ENCODE measurements at regions not wholly inside any gene's neighbourhood (a gene's known extent, or its start where the extent isn't known, plus 50 kb on each side); places are given as distances from the start of the nearest gene placed in this dataset.

- Mint-ChIP-seq H3K4me3 (ENCODE audit: unreplicated experiment) (no peak overlapping the region), H3K36me3 (ENCODE audit: low read depth, unreplicated experiment) (no peaks in the 10 kb centered on the region), H3K27me3 (ENCODE audit: low read depth, unreplicated experiment) (peaks cover 23% of the 10 kb centered on the region), H3K27ac (ENCODE audit: unreplicated experiment) (no peak overlapping the region), H3K4me1 (ENCODE audit: low read depth, unreplicated experiment) (no peaks in the 10 kb centered on the region), H3K9me3 (ENCODE audit: unreplicated experiment) (peaks cover 4% of the 10 kb centered on the region)
- no peak overlapping the region for H3K27ac ChIP-seq (ENCODE audit: low read depth, low read length)
- H3K4me1 ChIP-seq (ENCODE audit: insufficient read depth, low read length), result no peaks in the 10 kb centered on the region
- H3K4me2 ChIP-seq (ENCODE audit: low read length), result no peak overlapping the region
- no peak overlapping the region for H3K4me3 ChIP-seq (ENCODE audit: insufficient read depth, low read depth, low read length)
- peaks cover 6% of the 10 kb centered on the region for H3K9me3 ChIP-seq (ENCODE audit: insufficient read depth, low read depth, low read length)
- no peaks in the 10 kb centered on the region for H4K20me1 ChIP-seq (ENCODE audit: insufficient read depth, low read length)
- no peaks in the 10 kb centered on the region for H3K27me3 ChIP-seq (ENCODE audit: insufficient read depth, low read length)
- no peak overlapping the region for H2AFZ ChIP-seq (ENCODE audit: low read depth, low read length)
- no peaks in the 10 kb centered on the region for H3K79me2 ChIP-seq (ENCODE audit: insufficient read depth, low read length)
- TF ChIP-seq CTCF (IDR thresholded peaks at IDR 0.05; ENCODE audit: insufficient read depth, low read depth, low read length), result no peak
- no peak for TF ChIP-seq EZH2 (IDR thresholded peaks at IDR 0.05; ENCODE audit: insufficient read depth, low read length)
- FAIRE-seq (no peak), DNase-seq (ENCODE audit: low read depth) (no peak)
- H3K9ac ChIP-seq (ENCODE audit: low read length), result no peak overlapping the region
- no peaks in the 10 kb centered on the region for H3K36me3 ChIP-seq (ENCODE audit: insufficient read depth, low read length)
Measured at GRCh38 chr1:213572912-213573647, 414.7 kb upstream of the PROX1 start.

DNA sequence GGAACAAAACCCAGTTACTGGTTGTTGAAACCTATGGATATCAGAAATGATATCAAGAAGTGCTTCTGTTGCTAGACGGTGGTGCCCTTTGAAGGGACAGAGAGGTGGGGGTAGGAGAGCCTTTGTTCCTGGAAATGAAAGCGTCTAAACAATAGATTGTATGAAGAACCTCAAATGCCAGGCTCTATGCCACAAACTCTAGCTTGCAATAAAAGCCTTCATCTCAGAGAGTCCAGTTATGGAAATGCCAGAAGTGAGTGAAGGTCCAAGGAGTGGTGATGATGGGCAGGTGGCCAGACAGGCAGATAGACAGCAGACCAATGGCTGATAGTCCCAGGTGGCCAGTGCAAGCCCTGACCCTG, 414.1 kb upstream of the PROX1 start:
- Histone ChIP-seq H3K9ac (ENCODE audit: low read length) (no peak overlapping the region), H3K4me3 (ENCODE audit: insufficient read depth, low read depth, low read length) (no peak overlapping the region), H4K20me1 (ENCODE audit: insufficient read depth, low read length) (no peaks in the 10 kb centered on the region), H3K9me3 (ENCODE audit: insufficient read depth, low read depth, low read length) (peaks cover 6% of the 10 kb centered on the region), H3K36me3 (ENCODE audit: insufficient read depth, low read length) (no peaks in the 10 kb centered on the region), H3K27ac (ENCODE audit: low read depth, low read length) (no peak overlapping the region), H3K79me2 (ENCODE audit: insufficient read depth, low read length) (no peaks in the 10 kb centered on the region), H3K4me1 (ENCODE audit: insufficient read depth, low read length) (no peaks in the 10 kb centered on the region), H2AFZ (ENCODE audit: low read depth, low read length) (no peak overlapping the region), H3K27me3 (ENCODE audit: insufficient read depth, low read length) (no peaks in the 10 kb centered on the region), H3K4me2 (ENCODE audit: low read length) (no peak overlapping the region)
- Mint-ChIP-seq H3K27me3 (ENCODE audit: low read depth, unreplicated experiment) (peaks cover 23% of the 10 kb centered on the region), H3K27ac (ENCODE audit: unreplicated experiment) (no peak overlapping the region), H3K36me3 (ENCODE audit: low read depth, unreplicated experiment) (no peaks in the 10 kb centered on the region), H3K4me1 (ENCODE audit: low read depth, unreplicated experiment) (no peaks in the 10 kb centered on the region), H3K4me3 (ENCODE audit: unreplicated experiment) (no peak overlapping the region), H3K9me3 (ENCODE audit: unreplicated experiment) (peaks cover 5% of the 10 kb centered on the region)
- DNase-seq (ENCODE audit: low read depth) (no peak), FAIRE-seq (no peak)
- TF ChIP-seq CTCF (IDR thresholded peaks at IDR 0.05; ENCODE audit: insufficient read depth, low read depth, low read length) (no peak), EZH2 (IDR thresholded peaks at IDR 0.05; ENCODE audit: insufficient read depth, low read length) (no peak)

- no peaks in the 10 kb centered on the region for H3K36me3 ChIP-seq (ENCODE audit: insufficient read depth, low read length)
- peaks cover 3% of the 10 kb centered on the region for H3K9me3 Mint-ChIP-seq (ENCODE audit: unreplicated experiment)
- no peak overlapping the region for H3K27ac ChIP-seq (ENCODE audit: low read depth, low read length)
- no peak overlapping the region for H3K9ac ChIP-seq (ENCODE audit: low read length)
- H3K27me3 Mint-ChIP-seq (ENCODE audit: low read depth, unreplicated experiment), result peaks cover 33% of the 10 kb centered on the region
- FAIRE-seq, result no peak
- H3K4me2 ChIP-seq (ENCODE audit: low read length), result no peak overlapping the region
- no peaks in the 10 kb centered on the region for H4K20me1 ChIP-seq (ENCODE audit: insufficient read depth, low read length)
- H3K4me3 ChIP-seq (ENCODE audit: insufficient read depth, low read depth, low read length), result no peak overlapping the region
- no peaks in the 10 kb centered on the region for H3K27me3 ChIP-seq (ENCODE audit: insufficient read depth, low read length)
- H2AFZ ChIP-seq (ENCODE audit: low read depth, low read length), result no peak overlapping the region
- no peaks in the 10 kb centered on the region for H3K79me2 ChIP-seq (ENCODE audit: insufficient read depth, low read length)
- no peaks in the 10 kb centered on the region for H3K4me1 Mint-ChIP-seq (ENCODE audit: low read depth, unreplicated experiment)
- no peak overlapping the region for H3K27ac Mint-ChIP-seq (ENCODE audit: unreplicated experiment)
- no peaks in the 10 kb centered on the region for H3K9me3 ChIP-seq (ENCODE audit: insufficient read depth, low read depth, low read length)
- no peaks in the 10 kb centered on the region for H3K36me3 Mint-ChIP-seq (ENCODE audit: low read depth, unreplicated experiment)
- H3K4me3 Mint-ChIP-seq (ENCODE audit: unreplicated experiment), result no peak overlapping the region
- no peaks in the 10 kb centered on the region for H3K4me1 ChIP-seq (ENCODE audit: insufficient read depth, low read length)
- no peak for TF ChIP-seq EZH2 (IDR thresholded peaks at IDR 0.05; ENCODE audit: insufficient read depth, low read length)
- no peak for TF ChIP-seq CTCF (IDR thresholded peaks at IDR 0.05; ENCODE audit: insufficient read depth, low read depth, low read length)
- no peak for DNase-seq (ENCODE audit: low read depth)
Measured at GRCh38 chr1:213582976-213583567, 404.7 kb upstream of the PROX1 start.
